Panc1 (cell line): ENCODE measurements at regions not wholly inside any gene's neighbourhood (a gene's known extent, or its start where the extent isn't known, plus 50 kb on each side); places are given as distances from the start of the nearest gene placed in this dataset.
A peak's percentile ranks its signal among the peaks of the same experiment; 100 is the strongest.

Experiments
- ATAC-seq: fragments of 200-7000 bp; cut with Tn5 transposase; 2 replicates; pipeline ENCODE4 v1.9.1; 2020; ENCODE audit warnings: mild to moderate bottlenecking, moderate library complexity
- BruUV-seq: library from RNA; stranded (reverse); fragments of 400-500 nt; replicated peaks from 2 replicates; lab custom pipeline; 2021; lab: Mats Ljungman, UMichigan
- CTCF ChIA-PET: fragments of 300-600 bp; sonication (Branson Sonifier 250); formaldehyde crosslinking; loops from one replicate; lab custom pipeline; 2022; ENCODE audit warnings: antibody characterized with exemption; lab: Charles Lee
- POLR2A ChIA-PET: fragments of 300-600 bp; sonication (Branson Sonifier 250); formaldehyde crosslinking; loops from one replicate; lab custom pipeline; 2022; ENCODE audit warnings: antibody characterized with exemption; lab: Charles Lee
- DNase-seq: peaks from one replicate; pipeline ENCODE4 v3.0.0-alpha.2; 2010; ENCODE audit warnings: low read depth, low spot score
- H3K27ac ChIP-seq: 2 replicates; pipeline ENCODE4 v1.5.1; 2011; ENCODE audit warnings: mild to moderate bottlenecking, low read length, inconsistent platforms
- H3K27me3 ChIP-seq: fragments of 200-500 bp; sonication (Bioruptor generic); 2 replicates; pipeline ENCODE4 v1.6.0; 2014; ENCODE audit warnings: low read length, inconsistent platforms; ENCODE audit not compliant: control insufficient read depth, insufficient read depth
- H3K36me3 ChIP-seq: fragments of 200-500 bp; sonication (Bioruptor generic); 2 replicates; pipeline ENCODE4 v1.5.1; 2014; ENCODE audit warnings: inconsistent platforms, mild to moderate bottlenecking, low read length, moderate library complexity; ENCODE audit not compliant: control insufficient read depth, insufficient read depth
- H3K4me1 ChIP-seq: 2 replicates; pipeline ENCODE4 v1.5.1; 2011; ENCODE audit warnings: inconsistent platforms, mild to moderate bottlenecking, low read length, moderate library complexity; ENCODE audit not compliant: control insufficient read depth, insufficient read depth
- H3K4me3 ChIP-seq, 2 experiments: 2 replicates each; pipeline ENCODE4 v1.5.1; 2011 to 2012; ENCODE audit warnings: low read depth in 2 of 2, low read length in 2 of 2, mild to moderate bottlenecking in 2 of 2, inconsistent platforms in 1 of 2, moderate library complexity in 1 of 2
- H3K9me3 ChIP-seq: fragments of 200-500 bp; sonication (Bioruptor generic); 2 replicates; pipeline ENCODE4 v1.5.1; 2014; ENCODE audit warnings: low read depth, mild to moderate bottlenecking, inconsistent platforms, low read length, moderate library complexity; ENCODE audit not compliant: control insufficient read depth, insufficient read depth
- REST ChIP-seq, 2 experiments: IDR thresholded peaks; 2 replicates each; pipeline ENCODE4 v1.6.1; 2011 to 2012; ENCODE audit warnings: low read depth in 2 of 2, control low read depth in 1 of 2, low read length in 1 of 2, mild to moderate bottlenecking in 1 of 2, moderate library complexity in 1 of 2; ENCODE audit not compliant: insufficient read depth in 1 of 2
- SIN3A ChIP-seq: IDR thresholded peaks from 2 replicates; pipeline ENCODE4 v1.6.1; 2012; ENCODE audit warnings: low read depth, mild to moderate bottlenecking, low read length, moderate library complexity, borderline replicate concordance; ENCODE audit not compliant: insufficient read depth
- TCF7L2 ChIP-seq: IDR thresholded peaks from 2 replicates; pipeline ENCODE4 v1.6.1; 2011; ENCODE audit warnings: mild to moderate bottlenecking, low read depth, low read length, inconsistent platforms
- in situ Hi-C: cut with HindIII; loops from 2 replicates; pipeline ENCODE4 v1.10.0; 2016; ENCODE audit warnings: low sequenced_read_pairs, low pct_unique_long_range_greater_than_20kb
- intact Hi-C: fragments of 100-400 bp; cut with micrococcal nuclease; formaldehyde crosslinking; loops from one replicate; pipeline ENCODE4 v1.10.0; 2022; ENCODE audit not compliant: unreplicated experiment
- TF ChIP-seq, protein P1 (sequence below): fragments of 450-650 bp; IDR thresholded peaks from 2 replicates; pipeline ENCODE4 v1.5.1; 2017; ENCODE audit warnings: mild to moderate bottlenecking

DNA sequence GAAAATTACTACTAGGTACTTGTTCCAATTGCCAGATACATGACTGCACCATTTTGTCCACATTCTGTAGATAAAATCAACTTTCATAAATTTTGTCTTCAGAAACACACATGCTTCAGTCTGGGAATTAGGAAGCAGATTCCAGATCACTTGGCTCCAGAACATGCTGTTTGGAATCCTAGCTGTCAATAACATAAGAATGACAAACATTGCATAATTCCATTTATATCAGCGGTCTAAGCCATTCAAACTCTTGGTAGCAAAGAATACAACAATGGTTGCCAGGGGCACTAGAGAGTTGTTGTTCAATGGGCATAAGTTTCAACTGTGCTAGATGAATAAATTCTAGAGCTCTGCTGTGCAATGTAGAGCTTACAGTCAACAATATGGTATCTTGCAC lies 1112.1 kb upstream of the AGA start:
- intact Hi-C loops: no loop called here
- TF ChIP-seq, protein P1, sequence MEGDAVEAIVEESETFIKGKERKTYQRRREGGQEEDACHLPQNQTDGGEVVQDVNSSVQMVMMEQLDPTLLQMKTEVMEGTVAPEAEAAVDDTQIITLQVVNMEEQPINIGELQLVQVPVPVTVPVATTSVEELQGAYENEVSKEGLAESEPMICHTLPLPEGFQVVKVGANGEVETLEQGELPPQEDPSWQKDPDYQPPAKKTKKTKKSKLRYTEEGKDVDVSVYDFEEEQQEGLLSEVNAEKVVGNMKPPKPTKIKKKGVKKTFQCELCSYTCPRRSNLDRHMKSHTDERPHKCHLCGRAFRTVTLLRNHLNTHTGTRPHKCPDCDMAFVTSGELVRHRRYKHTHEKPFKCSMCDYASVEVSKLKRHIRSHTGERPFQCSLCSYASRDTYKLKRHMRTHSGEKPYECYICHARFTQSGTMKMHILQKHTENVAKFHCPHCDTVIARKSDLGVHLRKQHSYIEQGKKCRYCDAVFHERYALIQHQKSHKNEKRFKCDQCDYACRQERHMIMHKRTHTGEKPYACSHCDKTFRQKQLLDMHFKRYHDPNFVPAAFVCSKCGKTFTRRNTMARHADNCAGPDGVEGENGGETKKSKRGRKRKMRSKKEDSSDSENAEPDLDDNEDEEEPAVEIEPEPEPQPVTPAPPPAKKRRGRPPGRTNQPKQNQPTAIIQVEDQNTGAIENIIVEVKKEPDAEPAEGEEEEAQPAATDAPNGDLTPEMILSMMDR: no peak
- TF ChIP-seq SIN3A (no peak), TCF7L2 (no peak)
- CTCF ChIA-PET: no interaction called here
- Histone ChIP-seq H3K4me3 (no peak overlapping the region), H3K36me3 (no peaks in the 10 kb centered on the region), H3K27ac (no peak overlapping the region), H3K9me3 (no peaks in the 10 kb centered on the region), H3K4me1 (no peaks in the 10 kb centered on the region), H3K27me3 (no peaks in the 10 kb centered on the region)
- POLR2A ChIA-PET: no interaction called here
- ATAC-seq (no peak), DNase-seq (no peak)
- BruUV-seq: no TSS peak
- in situ Hi-C loops: no loop called here

- no peak for ATAC-seq
- no peak overlapping the region for H3K27ac ChIP-seq
- H3K4me1 ChIP-seq: no peaks in the 10 kb centered on the region
- DNase-seq: no peak
- ChIA-PET POLR2A (no interaction called here), CTCF (no interaction called here)
- no peaks in the 10 kb centered on the region for H3K9me3 ChIP-seq
- no peak overlapping the region for H3K4me3 ChIP-seq
- H3K27me3 ChIP-seq: no peaks in the 10 kb centered on the region
- intact Hi-C loops (no loop called here), in situ Hi-C loops (no loop called here)
- no TSS peak for BruUV-seq
- TF ChIP-seq REST (IDR thresholded peaks at IDR 0.05; ENCODE audit: insufficient read depth in 1 of 2, low read depth in 2 of 2, low read length in 1 of 2): no peak
- TF ChIP-seq, protein P1: no peak
- H3K36me3 ChIP-seq: no peaks in the 10 kb centered on the region
Observed at GRCh38 chr4:178556796-178557195, 1114.6 kb upstream of the AGA start.

DNA sequence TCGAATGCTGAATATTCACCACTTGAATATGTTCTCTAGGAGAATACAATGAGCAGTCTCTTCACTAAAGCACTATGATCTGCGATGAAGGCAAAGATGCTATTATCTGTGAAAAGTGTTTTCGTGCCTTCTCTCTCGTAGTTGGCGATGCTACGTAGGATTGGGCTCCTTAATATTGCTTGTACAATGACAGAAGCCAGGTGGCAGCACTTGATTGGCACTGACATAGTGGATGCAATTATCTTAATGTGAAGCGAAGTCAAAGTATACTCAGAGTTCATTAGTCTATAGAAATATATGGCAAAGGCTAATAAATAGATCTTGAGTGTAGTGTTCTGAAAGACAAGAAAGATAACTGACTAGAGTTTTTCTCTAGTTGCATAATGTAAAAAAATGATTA lies 1135.7 kb upstream of the AGA start:
- intact Hi-C loops (no loop called here), in situ Hi-C loops (no loop called here)
- POLR2A ChIA-PET: no interaction called here
- no TSS peak for BruUV-seq
- DNase-seq: no peak
- no peak overlapping the region for H3K27ac ChIP-seq
- H3K9me3 ChIP-seq: no peaks in the 10 kb centered on the region
- TF ChIP-seq, protein P1: peak; percentile 25; the same call in 1 of the 2 replicates
- TF ChIP-seq SIN3A: no peak
- no peaks in the 10 kb centered on the region for H3K4me1 ChIP-seq
- no peak overlapping the region for H3K4me3 ChIP-seq
- CTCF ChIA-PET: no interaction called here
- no peak for ATAC-seq
- no peaks in the 10 kb centered on the region for H3K36me3 ChIP-seq
- no peaks in the 10 kb centered on the region for H3K27me3 ChIP-seq
